HG02642 (cell line): ENCODE measurements at regions not wholly inside any gene's neighbourhood (a gene's known extent, or its start where the extent isn't known, plus 50 kb on each side); places are given as distances from the start of the nearest gene placed in this dataset.

ENCODE experiments used
- ATAC-seq: cut with Tn5 transposase; IDR thresholded peaks from one replicate; pipeline ENCODE4 v1.9.1; 2021; ENCODE audit warnings: mild to moderate bottlenecking; ENCODE audit not compliant: unreplicated experiment, poor library complexity

DNA sequence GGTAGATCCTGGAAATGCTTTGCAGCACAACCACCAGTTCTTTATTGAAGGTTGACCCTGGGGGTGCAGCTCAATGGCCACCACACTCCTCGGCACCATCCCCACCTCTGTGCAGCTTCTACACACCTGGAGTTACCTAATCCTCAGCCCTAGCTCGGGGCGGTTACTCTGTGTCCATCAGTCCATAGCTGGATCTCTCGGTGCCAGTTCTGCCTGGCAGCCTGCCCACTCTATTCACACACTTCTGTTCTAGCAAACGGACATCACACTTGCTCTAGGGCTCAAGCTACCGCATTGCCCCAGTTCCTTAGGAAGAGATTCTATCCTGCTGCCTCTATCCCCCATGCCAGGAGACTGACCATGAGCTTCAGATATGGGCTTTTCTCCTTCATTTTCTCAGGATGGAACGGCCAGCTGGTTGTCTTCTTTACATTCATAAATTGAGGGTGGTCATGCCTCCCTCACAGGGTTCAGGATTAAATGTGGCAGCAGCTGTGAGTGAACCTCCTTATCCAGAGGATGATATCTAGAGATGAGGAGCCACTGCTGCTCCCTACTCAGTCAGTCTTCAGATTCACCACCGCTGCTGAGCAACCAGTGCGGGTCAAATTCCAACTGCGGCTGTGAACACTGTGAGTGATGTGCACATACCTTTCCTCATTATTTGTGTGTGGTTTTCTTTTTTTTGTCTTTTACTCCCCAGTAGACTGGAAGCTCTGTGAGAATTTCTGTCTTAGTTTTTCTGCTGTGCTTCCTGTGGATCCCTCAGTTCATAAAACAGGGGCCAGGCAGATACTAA is 66.9 kb upstream of the TRIB2 start:
- no peak for ATAC-seq

DNA sequence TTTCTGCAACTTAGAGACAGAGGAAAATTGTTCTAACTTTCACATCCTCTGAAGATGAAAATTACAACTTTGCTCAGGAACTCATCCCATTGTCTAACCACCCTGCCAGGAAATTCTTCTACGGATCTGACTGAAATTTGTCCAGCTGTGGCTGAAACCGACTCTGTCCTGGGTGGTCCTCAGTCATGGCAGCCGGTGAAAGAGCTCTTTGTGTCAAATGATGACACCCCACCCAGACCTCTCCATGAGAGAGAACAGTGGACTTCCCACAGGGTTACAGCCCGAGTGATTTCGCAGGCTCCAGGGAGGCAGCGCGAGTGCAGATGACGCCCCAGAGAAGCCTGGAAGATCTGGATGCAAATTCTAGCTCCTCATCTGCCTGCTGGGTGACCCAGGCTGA is 65.1 kb upstream of the TRIB2 start:
- ATAC-seq: no peak

DNA sequence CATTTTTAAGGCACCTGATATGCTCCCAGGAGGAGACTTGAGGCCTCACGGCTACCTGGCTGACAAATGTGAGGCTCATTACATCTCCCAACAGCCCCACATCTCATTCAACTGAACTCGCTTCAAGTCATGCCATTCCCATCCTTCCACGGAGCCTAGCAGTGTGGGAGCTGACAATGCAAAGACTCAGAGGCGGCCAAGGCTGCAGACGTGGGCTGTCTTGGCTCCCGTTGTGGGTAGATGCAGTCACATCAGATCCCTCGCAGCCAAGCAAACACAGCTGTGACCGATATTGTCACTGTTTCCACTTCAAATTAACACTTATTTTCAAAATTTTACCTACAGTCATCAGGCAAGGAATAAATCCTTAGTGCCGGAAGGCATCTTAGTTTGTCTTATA is 64.0 kb upstream of the TRIB2 start:
- ATAC-seq: no peak

DNA sequence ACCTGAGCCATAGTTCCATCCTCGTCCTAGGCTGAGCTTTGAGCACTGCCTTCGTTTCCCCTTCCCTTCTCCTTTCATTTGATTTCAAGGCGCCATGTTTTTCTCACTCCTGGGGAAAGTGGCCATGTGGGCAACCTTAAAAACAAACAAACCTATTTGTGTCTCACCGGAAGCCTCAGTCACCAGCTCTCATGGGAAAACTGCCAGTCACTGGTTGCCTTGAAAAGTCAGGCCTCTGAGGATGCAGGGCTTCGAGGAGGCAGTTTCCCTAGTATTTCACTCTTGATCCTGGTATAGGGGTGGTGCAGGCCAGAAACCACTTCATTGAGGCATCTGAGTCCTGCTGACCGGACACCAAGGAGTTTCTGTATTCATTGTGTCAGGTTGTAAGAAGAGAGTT is 59.2 kb upstream of the TRIB2 start:
- ATAC-seq: no peak

DNA sequence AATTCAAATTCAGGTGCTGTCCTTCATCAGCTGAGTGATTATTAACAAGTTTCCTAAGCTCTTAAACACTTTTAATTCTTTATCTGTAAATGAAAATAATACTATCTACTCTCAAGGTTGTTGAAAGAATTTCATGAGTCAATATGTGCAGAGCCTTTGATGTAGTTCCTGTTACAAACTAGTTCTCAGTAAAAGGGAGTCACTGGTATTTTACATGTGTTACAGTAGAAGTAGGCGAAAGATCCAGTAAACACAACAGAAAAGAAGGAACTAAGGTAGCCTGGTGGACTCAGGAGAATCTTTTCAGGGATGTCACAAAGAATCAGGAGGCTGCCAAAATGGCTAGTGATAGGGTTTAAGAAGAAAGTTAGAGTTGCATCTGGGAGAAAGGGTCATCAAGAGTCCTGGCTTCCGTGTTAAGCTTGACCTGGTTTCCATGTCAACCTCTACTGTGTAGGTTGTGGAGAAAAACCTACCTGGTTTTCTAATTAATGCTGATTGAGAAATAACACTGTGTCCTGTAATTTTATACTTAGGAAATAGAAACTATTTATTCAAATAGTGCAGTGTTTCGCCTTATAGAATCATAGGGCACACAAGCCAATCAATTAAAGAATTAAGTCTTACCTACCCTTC is 58.3 kb upstream of the TRIB2 start:
- no peak for ATAC-seq

DNA sequence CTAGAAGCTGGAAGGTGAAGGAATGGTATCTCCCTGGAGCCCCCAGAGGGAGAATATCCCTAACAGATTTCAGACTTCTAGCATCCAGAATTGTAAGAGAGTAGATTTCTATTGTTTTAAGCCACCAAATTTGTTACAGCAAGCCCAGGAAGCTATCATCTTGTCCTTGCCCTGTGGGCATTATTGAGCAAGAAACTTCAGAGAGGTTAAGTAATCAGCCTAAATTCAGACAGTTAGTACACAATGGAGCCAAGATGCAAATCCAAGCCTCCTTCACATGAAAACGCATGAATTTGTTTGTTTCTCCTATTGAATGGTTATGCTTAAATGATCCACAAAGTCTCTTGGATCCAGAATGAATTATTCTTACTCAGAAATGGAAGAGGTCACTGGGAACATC is 55.2 kb upstream of the TRIB2 start:
- ATAC-seq: no peak

DNA sequence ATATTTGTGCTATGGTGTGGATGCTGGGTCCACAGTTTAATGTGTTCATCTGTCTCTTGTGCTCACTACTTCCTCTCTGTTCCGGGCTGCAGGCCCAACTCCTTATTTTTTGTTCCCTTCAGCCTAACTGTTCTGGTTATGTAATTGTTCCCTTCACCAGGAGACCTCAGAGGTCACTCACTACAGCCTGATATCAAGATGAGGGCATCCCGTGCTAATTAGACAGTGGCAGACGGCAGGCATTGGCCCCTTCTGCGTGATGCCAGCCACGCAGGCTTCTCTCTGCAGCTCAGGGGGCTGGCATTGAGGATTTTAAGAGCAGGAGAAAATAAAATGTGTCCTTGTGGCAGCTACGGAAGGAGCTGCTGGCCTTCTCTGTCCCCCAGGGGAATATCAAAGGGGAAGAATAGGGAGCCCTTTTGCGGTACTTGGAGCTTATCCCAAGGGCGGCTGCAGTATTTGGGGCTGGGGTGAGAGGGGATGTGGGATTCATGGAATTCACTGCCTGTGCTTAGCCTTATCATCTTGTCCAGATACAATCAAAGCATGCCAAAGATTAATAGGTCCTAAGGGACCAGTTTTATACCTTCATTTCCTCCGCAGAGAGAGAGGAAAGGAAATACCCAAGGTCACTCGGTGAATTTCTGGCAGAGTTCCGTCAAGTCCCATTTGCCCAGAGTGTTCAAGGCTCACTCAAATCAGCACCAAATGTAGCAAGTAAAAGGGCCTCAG is 53.3 kb upstream of the TRIB2 start:
- no peak for ATAC-seq

DNA sequence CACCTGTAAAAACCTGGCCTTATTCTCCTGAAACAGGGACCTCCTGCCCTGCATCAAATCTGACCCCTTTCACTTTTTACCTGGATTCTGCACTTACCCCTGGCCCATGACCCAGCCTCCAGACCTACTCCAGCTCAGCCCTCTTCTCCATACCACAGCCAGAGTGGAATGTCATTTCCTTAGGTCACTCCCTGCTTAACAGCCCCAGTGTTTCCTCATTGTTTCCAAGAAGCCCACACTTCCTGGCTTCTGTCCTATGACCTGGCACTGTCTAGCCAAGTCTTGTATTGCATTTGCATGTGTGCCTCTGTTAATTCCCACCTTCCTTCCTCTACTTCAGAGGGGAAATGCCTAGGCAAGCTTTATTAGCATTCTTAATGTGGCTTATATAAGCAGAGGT is 51.4 kb upstream of the TRIB2 start:
- ATAC-seq: no peak

DNA sequence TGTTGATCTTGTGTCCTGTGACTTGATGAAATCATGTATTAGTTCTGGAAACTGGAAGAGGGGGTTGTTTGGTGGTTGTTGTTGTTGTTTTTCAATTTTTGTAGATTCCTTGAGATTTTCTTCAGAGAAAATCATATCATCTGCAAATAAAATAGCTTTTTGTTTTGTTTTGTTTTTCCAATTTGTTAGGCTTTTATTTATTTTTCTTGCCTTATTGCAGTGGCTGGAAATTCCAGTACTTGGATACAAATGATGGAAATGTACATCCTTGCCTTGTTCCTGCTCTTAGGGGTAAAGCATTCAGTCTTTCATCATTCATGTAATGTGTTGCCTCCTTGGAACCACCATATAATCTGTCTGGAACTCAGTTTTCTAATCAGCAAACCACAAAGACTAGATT is 50.3 kb upstream of the TRIB2 start:
- ATAC-seq: no peak
